A549 (cell line): ENCODE measurements at regions not wholly inside any gene's neighbourhood (a gene's known extent, or its start where the extent isn't known, plus 50 kb on each side); places are given as distances from the start of the nearest gene placed in this dataset.

Source experiments
- ATAC-seq, 2 experiments: fragments of 200-7000 bp in 1 of 2; fragments of >200 bp in 1 of 2; cut with Nextera tagmentation in 1 of 2; cut with Tn5 transposase in 1 of 2; 3 replicates each; pipeline versions ENCODE4 v1.8.0 to v1.9.1; 2018 to 2020; ENCODE audit warnings: mild to moderate bottlenecking in 1 of 2, moderate library complexity in 1 of 2
- CTCF ChIA-PET: fragments of 300-600 bp; sonication (Branson Sonifier 250); formaldehyde crosslinking; extraction: SDS; loops from one replicate; lab custom pipeline; 2021; ENCODE audit warnings: antibody characterized with exemption, inconsistent platforms; lab: Yijun Ruan, JAX
- POLR2A ChIA-PET: fragments of 350-600 bp; formaldehyde crosslinking; extraction: SDS; loops from one replicate; lab custom pipeline; 2021; ENCODE audit warnings: antibody characterized with exemption, inconsistent platforms; lab: Yijun Ruan, JAX
- DNase-seq, 2 experiments: peaks; one replicate each; pipeline versions ENCODE4 v3.0.0 to v3.0.0-alpha.2; 2011 to 2016; ENCODE audit warnings: low read depth in 1 of 2, low spot score in 1 of 2
- FAIRE-seq: peaks from 2 replicates; lab custom pipeline; 2011; peaks lifted over from hg19 to GRCh38; lab: Jason Lieb, UNC
- H3K27ac ChIP-seq, 2 experiments: fragments of >200 bp; sonication (Bioruptor Twin); formaldehyde crosslinking; 3 replicates each; pipeline ENCODE4 v1.5.1; 2016 to 2017
- H3K4me1 ChIP-seq: fragments of >200 bp; sonication (Bioruptor Twin); formaldehyde crosslinking; 3 replicates; pipeline ENCODE4 v1.6.1; 2016
- H3K4me2 ChIP-seq: fragments of >200 bp; sonication (Bioruptor Twin); formaldehyde crosslinking; 3 replicates; pipeline ENCODE4 v1.6.1; 2016
- H3K4me3 ChIP-seq: fragments of >200 bp; sonication (Bioruptor Twin); formaldehyde crosslinking; 3 replicates; pipeline ENCODE4 v1.5.1; 2016
- H3K9me3 ChIP-seq: fragments of >200 bp; sonication (Bioruptor Twin); formaldehyde crosslinking; 3 replicates; pipeline ENCODE4 v1.6.1; 2016
- CBX2 ChIP-seq: fragments of 200-600 bp; sonication (generic); IDR thresholded peaks from 2 replicates; pipeline ENCODE4 v1.6.1; 2016; ENCODE audit warnings: low read depth, mild to moderate bottlenecking, borderline replicate concordance
- CEBPB ChIP-seq, 2 experiments: fragments of >200 bp in 1 of 2; sonication (Bioruptor Twin) in 1 of 2; formaldehyde crosslinking in 1 of 2; IDR thresholded peaks; 2 replicates each; pipeline ENCODE4 v1.6.1; 2012 to 2016
- EHF ChIP-seq: fragments of 250-450 bp; sonication (Bioruptor Pico); IDR thresholded peaks from 2 replicates; pipeline ENCODE4 v1.5.0; 2020; ENCODE audit warnings: mild to moderate bottlenecking
- ESRRA ChIP-seq: fragments of 150-350 bp; IDR thresholded peaks from 2 replicates; pipeline ENCODE4 v1.6.1; 2014; ENCODE audit warnings: mild to moderate bottlenecking, low read length, borderline replicate concordance
- FOSB ChIP-seq: fragments of 250-450 bp; sonication (Bioruptor Pico); IDR thresholded peaks from 2 replicates; pipeline ENCODE4 v1.5.0; 2020; ENCODE audit warnings: mild to moderate bottlenecking, moderate library complexity
- FOSL2 ChIP-seq, 2 experiments: fragments of 450-650 bp in 1 of 2; fragments of >200 bp in 1 of 2; sonication (Bioruptor Twin) in 1 of 2; formaldehyde crosslinking; IDR thresholded peaks; 2 replicates each; pipeline versions ENCODE4 v1.5.0 to v1.6.1; 2016 to 2020; ENCODE audit warnings: mild to moderate bottlenecking in 1 of 2, moderate library complexity in 1 of 2
- FOXS1 ChIP-seq: fragments of 250-450 bp; sonication (Bioruptor Pico); IDR thresholded peaks from 2 replicates; pipeline ENCODE4 v1.5.0; 2020; ENCODE audit warnings: mild to moderate bottlenecking, moderate library complexity
- GATA3 ChIP-seq: IDR thresholded peaks from 2 replicates; pipeline ENCODE4 v1.6.1; 2012; ENCODE audit warnings: borderline replicate concordance
- HEYL ChIP-seq: fragments of 250-450 bp; sonication (Bioruptor Pico); IDR thresholded peaks from 2 replicates; pipeline ENCODE4 v1.8.0; 2021; ENCODE audit warnings: mild to moderate bottlenecking, moderate library complexity
- MYC ChIP-seq: IDR thresholded peaks from 2 replicates; pipeline ENCODE4 v1.6.1; 2012; ENCODE audit warnings: mild to moderate bottlenecking, inconsistent platforms, low read length, improper control_type of control experiment, borderline replicate concordance
- NFE2L2 ChIP-seq: fragments of 150-350 bp; conservative IDR thresholded peaks from 2 replicates; pipeline ENCODE4 v1.6.1; 2014; ENCODE audit warnings: low read length
- NPAS2 ChIP-seq: fragments of 250-450 bp; sonication (Bioruptor Pico); IDR thresholded peaks from 2 replicates; pipeline ENCODE4 v1.8.0; 2022; ENCODE audit warnings: mild to moderate bottlenecking, moderate library complexity, borderline replicate concordance
- NR3C1 ChIP-seq: fragments of >200 bp; sonication (Bioruptor Twin); formaldehyde crosslinking; IDR thresholded peaks from 3 replicates; pipeline ENCODE4 v1.6.1; 2017
- POLR2A ChIP-seq: IDR thresholded peaks from 2 replicates; pipeline ENCODE4 v1.6.1; 2012; ENCODE audit warnings: mild to moderate bottlenecking, low read length
- RAD21 ChIP-seq, 2 experiments: fragments of >200 bp in 1 of 2; sonication (Bioruptor Twin) in 1 of 2; formaldehyde crosslinking in 1 of 2; IDR thresholded peaks in 1 of 2; conservative IDR thresholded peaks in 1 of 2; 2 replicates in 1 of 2; 3 replicates in 1 of 2; pipeline ENCODE4 v1.6.1; 2012 to 2018; ENCODE audit warnings: inconsistent platforms in 1 of 2
- RCOR1 ChIP-seq: fragments of 150-350 bp; IDR thresholded peaks from 2 replicates; pipeline ENCODE4 v1.6.1; 2014; ENCODE audit warnings: antibody characterized with exemption, low read length, low read depth
- SMC3 ChIP-seq: fragments of >200 bp; sonication (Bioruptor Twin); formaldehyde crosslinking; IDR thresholded peaks from 3 replicates; pipeline ENCODE4 v1.6.1; 2018; ENCODE audit warnings: inconsistent platforms
- TP53 ChIP-seq: fragments of 250-450 bp; sonication (Bioruptor Pico); IDR thresholded peaks from 2 replicates; pipeline ENCODE4 v1.5.0; 2021; ENCODE audit warnings: mild to moderate bottlenecking, moderate library complexity
- ZFP36 ChIP-seq: fragments of 450-650 bp; IDR thresholded peaks from 2 replicates; pipeline ENCODE4 v1.6.1; 2014; ENCODE audit warnings: borderline replicate concordance; ENCODE audit not compliant: partially characterized antibody
- ZNF302 ChIP-seq: fragments of 250-450 bp; sonication (Bioruptor Pico); IDR thresholded peaks from 2 replicates; pipeline ENCODE4 v1.9.0; 2021; ENCODE audit warnings: inconsistent platforms, mild to moderate bottlenecking, moderate library complexity
- WGBS: methylation state at CpG from one replicate; pipeline ENCODE4 v1.1.6; 2017; ENCODE audit errors: missing lambda C conversion rate; 5-methylcytosine and 5-hydroxymethylcytosine counted together
- TF ChIP-seq, protein P1 (sequence below): fragments of >200 bp; sonication (Bioruptor Twin); formaldehyde crosslinking; IDR thresholded peaks from 3 replicates; pipeline ENCODE4 v1.5.1; 2016
- TF ChIP-seq, protein P2 (sequence below): fragments of 450-650 bp; IDR thresholded peaks from 2 replicates; pipeline ENCODE4 v1.6.1; 2014; ENCODE audit warnings: antibody characterized with exemption

DNA sequence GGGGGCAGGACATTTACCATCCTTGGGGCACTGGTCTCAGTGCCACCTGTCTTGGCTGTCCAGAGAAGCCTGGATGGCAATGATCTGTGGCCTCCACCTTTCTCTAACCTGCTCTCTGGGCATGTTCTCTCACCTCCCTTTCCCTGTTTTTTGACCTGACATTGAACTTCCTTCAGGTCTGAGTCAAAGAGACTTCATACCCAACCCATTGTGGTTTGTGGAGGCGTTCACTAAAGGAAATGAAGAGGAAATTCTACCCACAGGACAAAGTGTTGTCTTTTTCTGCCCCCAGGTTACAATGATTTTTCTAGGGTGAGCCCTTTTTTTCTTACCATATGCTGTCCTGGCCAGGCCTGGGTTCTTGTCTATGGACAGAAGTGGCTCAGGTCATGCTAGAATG lies 76.6 kb downstream of the CYP26A1 start:
- peaks cover 7% of the 10 kb centered on the region; the same call in 2 of the 3 replicates for H3K4me1 ChIP-seq
- 35% methylated on average over 1 of the region's 1 CpG for WGBS
- H3K9me3 ChIP-seq = peaks cover 16% of the 10 kb centered on the region; the same call in 1 of the 3 replicates
- H3K27ac ChIP-seq = no peak overlapping the region
- FAIRE-seq = no peak
- H3K4me2 ChIP-seq = no peak overlapping the region
- POLR2A ChIA-PET = no interaction called here
- no peak for DNase-seq
- ATAC-seq = no peak
- CTCF ChIA-PET = no interaction called here
- no peak overlapping the region for H3K4me3 ChIP-seq
- no peak for TF ChIP-seq FOXS1

DNA sequence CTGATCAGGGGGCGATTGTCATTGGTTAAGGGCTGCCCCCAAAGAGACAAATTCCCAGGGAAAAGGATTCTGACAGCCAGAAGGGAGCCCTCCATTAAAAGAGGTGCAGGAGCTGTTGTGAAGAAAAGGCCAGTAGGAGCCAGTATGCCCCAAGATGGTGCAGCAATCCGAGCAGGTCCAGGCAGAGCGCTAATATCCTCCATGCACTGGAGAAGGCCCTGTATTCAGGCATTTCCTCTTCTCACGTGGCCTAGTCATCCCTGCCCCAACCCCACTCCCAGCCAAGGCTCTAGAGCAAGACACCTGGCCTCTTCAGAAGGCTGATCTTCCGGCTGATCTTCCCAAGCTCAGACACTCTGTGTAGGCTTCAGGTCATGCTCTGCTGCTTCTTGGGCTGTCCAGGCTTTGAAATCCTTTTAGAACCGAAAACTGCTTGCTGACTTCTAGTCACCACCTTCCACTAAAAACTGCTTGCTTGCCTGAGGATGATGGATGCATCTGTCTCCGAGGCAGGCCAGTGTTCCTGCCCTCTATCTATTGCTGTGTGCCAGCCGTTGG lies 77.4 kb downstream of the CYP26A1 start:
- peaks cover 23% of the 10 kb centered on the region; the same call in 1 of the 3 replicates for H3K9me3 ChIP-seq
- TF ChIP-seq RCOR1 (no peak), POLR2A (no peak), CBX2 (no peak), NFE2L2 (no peak)
- TF ChIP-seq, protein P1, sequence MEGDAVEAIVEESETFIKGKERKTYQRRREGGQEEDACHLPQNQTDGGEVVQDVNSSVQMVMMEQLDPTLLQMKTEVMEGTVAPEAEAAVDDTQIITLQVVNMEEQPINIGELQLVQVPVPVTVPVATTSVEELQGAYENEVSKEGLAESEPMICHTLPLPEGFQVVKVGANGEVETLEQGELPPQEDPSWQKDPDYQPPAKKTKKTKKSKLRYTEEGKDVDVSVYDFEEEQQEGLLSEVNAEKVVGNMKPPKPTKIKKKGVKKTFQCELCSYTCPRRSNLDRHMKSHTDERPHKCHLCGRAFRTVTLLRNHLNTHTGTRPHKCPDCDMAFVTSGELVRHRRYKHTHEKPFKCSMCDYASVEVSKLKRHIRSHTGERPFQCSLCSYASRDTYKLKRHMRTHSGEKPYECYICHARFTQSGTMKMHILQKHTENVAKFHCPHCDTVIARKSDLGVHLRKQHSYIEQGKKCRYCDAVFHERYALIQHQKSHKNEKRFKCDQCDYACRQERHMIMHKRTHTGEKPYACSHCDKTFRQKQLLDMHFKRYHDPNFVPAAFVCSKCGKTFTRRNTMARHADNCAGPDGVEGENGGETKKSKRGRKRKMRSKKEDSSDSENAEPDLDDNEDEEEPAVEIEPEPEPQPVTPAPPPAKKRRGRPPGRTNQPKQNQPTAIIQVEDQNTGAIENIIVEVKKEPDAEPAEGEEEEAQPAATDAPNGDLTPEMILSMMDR = no peak
- CTCF ChIA-PET = interaction anchor here (0.7 kb wide), 1 partner anchor 14 kb away, joined by 3 read pairs; no protein-coding TSS in a partner anchor
- H3K27ac ChIP-seq = no peak overlapping the region
- 71% methylated on average over 8 of the region's 8 CpGs for WGBS
- H3K4me3 ChIP-seq = no peak overlapping the region
- ATAC-seq (no peak), FAIRE-seq (no peak), DNase-seq (no peak)
- H3K4me2 ChIP-seq = no peak overlapping the region
- POLR2A ChIA-PET = no interaction called here
- peaks cover 7% of the 10 kb centered on the region; the same call in 2 of the 3 replicates for H3K4me1 ChIP-seq

DNA sequence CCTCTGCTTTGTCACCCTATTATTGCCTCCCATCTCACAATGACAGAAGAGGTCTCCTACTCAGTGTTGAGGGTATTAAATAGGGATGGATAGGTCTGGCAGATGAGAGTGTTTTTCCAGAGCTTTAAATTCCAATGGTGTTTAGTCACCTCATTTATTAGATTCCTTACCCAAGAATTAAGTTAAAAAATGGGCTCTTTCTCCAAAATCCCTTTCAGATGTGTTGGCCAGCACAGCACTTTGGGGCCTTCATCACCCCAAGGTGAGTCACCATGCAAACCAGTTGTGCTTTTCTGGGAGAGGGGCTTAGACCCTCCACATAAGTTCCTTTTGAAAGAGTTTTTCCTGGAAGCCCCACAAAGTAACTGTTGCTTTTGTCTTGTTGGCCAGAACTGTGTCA lies 78.4 kb downstream of the CYP26A1 start:
- ATAC-seq = 0 out of 6 replicates have a peak, but pooled peaks of 1 of the 2 experiments have one; percentile 23
- FAIRE-seq = no peak
- DNase-seq = no peak
- H3K4me1 ChIP-seq = peaks cover 7% of the 10 kb centered on the region; the same call in 2 of the 3 replicates
- CTCF ChIA-PET = no interaction called here
- peaks cover 23% of the 10 kb centered on the region; the same call in 1 of the 3 replicates for H3K9me3 ChIP-seq
- TF ChIP-seq FOSL2 (IDR thresholded peaks at IDR 0.05) (0 out of 2 replicates have a peak, but pooled peaks have one; percentile 27), FOSL2 (CRISPR knock-in tag; IDR thresholded peaks at IDR 0.05) (peak; percentile 27; the same call in 1 of the 2 replicates), TP53 (CRISPR knock-in tag) (no peak)
- TF ChIP-seq, all 56 proteins: peak for 1
- Histone ChIP-seq H3K4me2 (no peak overlapping the region), H3K27ac (no peak overlapping the region), H3K4me3 (no peak overlapping the region)
- POLR2A ChIA-PET = no interaction called here

- H3K27ac ChIP-seq = no peak overlapping the region
- DNase-seq (no peak), FAIRE-seq (no peak), ATAC-seq (no peak)
- ChIA-PET CTCF (no interaction called here), POLR2A (no interaction called here)
- no peak overlapping the region for H3K4me2 ChIP-seq
- no peaks in the 10 kb centered on the region for H3K4me1 ChIP-seq
- H3K9me3 ChIP-seq = peaks cover 30% of the 10 kb centered on the region; the same call in 2 of the 3 replicates
- no peak overlapping the region for H3K4me3 ChIP-seq
- TF ChIP-seq ZFP36 (no peak), ESRRA (no peak), NPAS2 (CRISPR knock-in tag) (no peak), SMC3 (no peak), NR3C1 (no peak), HEYL (CRISPR knock-in tag) (no peak), RCOR1 (no peak), ZNF302 (no peak), EHF (CRISPR knock-in tag) (no peak), RAD21 (conservative IDR thresholded peaks at IDR 0.05 in 1 of 2, IDR thresholded peaks at IDR 0.05 in 1 of 2) (no peak), MYC (no peak), FOSL2 (IDR thresholded peaks at IDR 0.05) (no peak), FOSL2 (CRISPR knock-in tag; IDR thresholded peaks at IDR 0.05) (no peak), GATA3 (no peak), CEBPB (IDR thresholded peaks at IDR 0.05) (no peak), FOSB (CRISPR knock-in tag) (no peak)
- TF ChIP-seq, protein P2, sequence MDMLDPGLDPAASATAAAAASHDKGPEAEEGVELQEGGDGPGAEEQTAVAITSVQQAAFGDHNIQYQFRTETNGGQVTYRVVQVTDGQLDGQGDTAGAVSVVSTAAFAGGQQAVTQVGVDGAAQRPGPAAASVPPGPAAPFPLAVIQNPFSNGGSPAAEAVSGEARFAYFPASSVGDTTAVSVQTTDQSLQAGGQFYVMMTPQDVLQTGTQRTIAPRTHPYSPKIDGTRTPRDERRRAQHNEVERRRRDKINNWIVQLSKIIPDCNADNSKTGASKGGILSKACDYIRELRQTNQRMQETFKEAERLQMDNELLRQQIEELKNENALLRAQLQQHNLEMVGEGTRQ = no peak
- TF ChIP-seq, protein P1 = no peak
Measured at GRCh38 chr10:93154531-93154930, 80.8 kb downstream of the CYP26A1 start.
